ENCODE measurements at regions not wholly inside any gene's neighbourhood (a gene's known extent, or its start where the extent isn't known, plus 50 kb on each side); places are given as distances from the start of the nearest gene placed in this dataset.
A peak's percentile ranks its signal among the peaks of the same experiment; 100 is the strongest.

- peak in 1 of 2 donors; percentile 40 for ATAC-seq
Observed at GRCh38 chr4:157818946-157819692, 353.7 kb downstream of the GASK1B start.

GRCh38 chr4:157810137-157810774, 362.6 kb downstream of the GASK1B start:
- Histone ChIP-seq H3K9me3 (no peaks in the 10 kb centered on the region), H3K36me3 (no peaks in the 10 kb centered on the region), H3K27me3 (ENCODE audit: low read depth) (no peaks in the 10 kb centered on the region), H3K4me1 (no peaks in the 10 kb centered on the region), H3K4me3 (no peak overlapping the region), H3K27ac (no peak overlapping the region)
- intact Hi-C loops (cut with DNase I), result no loop called here
- DNase-seq (no peak), ATAC-seq (no peak)
- TF ChIP-seq, protein P1, sequence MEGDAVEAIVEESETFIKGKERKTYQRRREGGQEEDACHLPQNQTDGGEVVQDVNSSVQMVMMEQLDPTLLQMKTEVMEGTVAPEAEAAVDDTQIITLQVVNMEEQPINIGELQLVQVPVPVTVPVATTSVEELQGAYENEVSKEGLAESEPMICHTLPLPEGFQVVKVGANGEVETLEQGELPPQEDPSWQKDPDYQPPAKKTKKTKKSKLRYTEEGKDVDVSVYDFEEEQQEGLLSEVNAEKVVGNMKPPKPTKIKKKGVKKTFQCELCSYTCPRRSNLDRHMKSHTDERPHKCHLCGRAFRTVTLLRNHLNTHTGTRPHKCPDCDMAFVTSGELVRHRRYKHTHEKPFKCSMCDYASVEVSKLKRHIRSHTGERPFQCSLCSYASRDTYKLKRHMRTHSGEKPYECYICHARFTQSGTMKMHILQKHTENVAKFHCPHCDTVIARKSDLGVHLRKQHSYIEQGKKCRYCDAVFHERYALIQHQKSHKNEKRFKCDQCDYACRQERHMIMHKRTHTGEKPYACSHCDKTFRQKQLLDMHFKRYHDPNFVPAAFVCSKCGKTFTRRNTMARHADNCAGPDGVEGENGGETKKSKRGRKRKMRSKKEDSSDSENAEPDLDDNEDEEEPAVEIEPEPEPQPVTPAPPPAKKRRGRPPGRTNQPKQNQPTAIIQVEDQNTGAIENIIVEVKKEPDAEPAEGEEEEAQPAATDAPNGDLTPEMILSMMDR (IDR thresholded peaks at IDR 0.05), result no peak

More at GRCh38 chr4:157818946-157819692, 353.7 kb downstream of the GASK1B start:
- H3K4me3 ChIP-seq, result no peak overlapping the region
- H3K27ac ChIP-seq, result no peak overlapping the region
- intact Hi-C loops (cut with DNase I), result no loop called here
- DNase-seq, result peak; percentile 38
- no peaks in the 10 kb centered on the region for H3K36me3 ChIP-seq
- no peaks in the 10 kb centered on the region for H3K27me3 ChIP-seq (ENCODE audit: low read depth)
- TF ChIP-seq, protein P1 (IDR thresholded peaks at IDR 0.05), result no peak
- no peaks in the 10 kb centered on the region for H3K4me1 ChIP-seq
- no peaks in the 10 kb centered on the region for H3K9me3 ChIP-seq

GRCh38 chr4:157808796-157809383, 363.9 kb downstream of the GASK1B start:
- Histone ChIP-seq H3K4me1 (no peaks in the 10 kb centered on the region), H3K4me3 (no peak overlapping the region), H3K36me3 (no peaks in the 10 kb centered on the region), H3K9me3 (no peaks in the 10 kb centered on the region), H3K27me3 (ENCODE audit: low read depth) (no peaks in the 10 kb centered on the region), H3K27ac (no peak overlapping the region)
- no peak for ATAC-seq
- TF ChIP-seq, protein P1 (IDR thresholded peaks at IDR 0.05), result no peak
- no peak for DNase-seq
- intact Hi-C loops (cut with DNase I), result no loop called here

DNA sequence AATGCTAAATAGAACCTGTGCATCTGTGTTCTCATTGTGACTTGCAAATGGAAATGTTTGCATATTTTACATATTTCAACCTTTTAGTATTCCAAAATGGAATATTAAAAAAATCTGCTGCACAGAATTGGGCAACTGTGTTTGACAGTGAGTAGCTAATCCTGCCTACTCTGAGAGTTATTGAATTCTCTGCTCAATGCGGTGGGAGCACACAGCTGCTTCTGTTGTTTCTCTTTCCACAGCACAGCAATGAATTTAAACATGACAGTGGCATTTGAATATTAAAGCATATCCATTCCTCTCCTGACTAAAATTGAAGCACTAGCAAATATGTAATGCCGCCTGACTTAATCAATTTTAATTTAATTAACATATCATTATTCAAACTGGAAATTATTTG, 366.6 kb downstream of the GASK1B start:
- no peaks in the 10 kb centered on the region for H3K27me3 ChIP-seq (ENCODE audit: low read depth)
- ATAC-seq, result no peak
- TF ChIP-seq, protein P1 (IDR thresholded peaks at IDR 0.05), result no peak
- H3K27ac ChIP-seq, result no peak overlapping the region
- DNase-seq, result no peak
- intact Hi-C loops (cut with DNase I), result no loop called here
- H3K4me3 ChIP-seq, result no peak overlapping the region
- no peaks in the 10 kb centered on the region for H3K36me3 ChIP-seq
- no peaks in the 10 kb centered on the region for H3K4me1 ChIP-seq
- no peaks in the 10 kb centered on the region for H3K9me3 ChIP-seq

DNA sequence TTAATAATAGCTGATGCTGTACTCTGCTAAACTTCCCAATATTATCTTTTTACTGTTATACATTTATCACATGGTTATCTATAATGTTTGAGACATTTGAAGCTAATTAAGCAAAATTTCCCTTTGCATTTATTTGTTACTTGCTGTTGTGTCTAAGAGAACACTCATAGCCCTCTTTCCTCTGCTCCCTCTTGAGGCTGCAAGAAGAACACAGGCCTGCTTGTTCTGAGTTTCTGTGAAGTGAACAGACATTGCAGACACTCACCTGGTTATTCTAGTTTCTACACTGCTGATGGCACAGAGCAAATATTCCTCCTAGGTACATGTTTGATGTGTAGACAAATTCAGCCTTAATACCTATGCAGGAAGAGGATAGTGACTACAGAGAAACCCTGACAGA, 367.8 kb downstream of the GASK1B start:
- Histone ChIP-seq H3K27me3 (ENCODE audit: low read depth) (no peaks in the 10 kb centered on the region), H3K4me3 (no peak overlapping the region), H3K9me3 (no peaks in the 10 kb centered on the region), H3K27ac (no peak overlapping the region), H3K36me3 (no peaks in the 10 kb centered on the region), H3K4me1 (no peaks in the 10 kb centered on the region)
- no peak for ATAC-seq
- no peak for DNase-seq
- TF ChIP-seq, protein P1 (IDR thresholded peaks at IDR 0.05), result no peak
- intact Hi-C loops (cut with DNase I), result no loop called here
